Gastroesophageal sphincter (tissue), 3 donors: ENCODE measurements at regions not wholly inside any gene's neighbourhood (a gene's known extent, or its start where the extent isn't known, plus 50 kb on each side); places are given as distances from the start of the nearest gene placed in this dataset.

Experiments used
- CTCF ChIP-seq, 4 experiments: fragments of 200-600 bp in 2 of 4; fragments of 450-650 bp in 2 of 4; sonication (generic) in 1 of 4; IDR thresholded peaks; one replicate each; pipeline ENCODE4 v1.5.1; 2017 to 2019; ENCODE audit warnings: antibody characterized with exemption in 4 of 4, mild to moderate bottlenecking in 2 of 4, moderate library complexity in 2 of 4
- EP300 ChIP-seq: sonication (generic); formaldehyde crosslinking; IDR thresholded peaks from one replicate; pipeline ENCODE4 v1.6.1; 2017; ENCODE audit warnings: antibody characterized with exemption, mild to moderate bottlenecking
- POLR2A ChIP-seq, 2 donors: fragments of 450-650 bp; IDR thresholded peaks; one replicate each; pipeline ENCODE4 v1.6.1; 2017; ENCODE audit warnings: antibody characterized with exemption in 2 of 2, mild to moderate bottlenecking in 2 of 2, moderate library complexity in 1 of 2
- POLR2AphosphoS5 ChIP-seq: sonication (generic); formaldehyde crosslinking; IDR thresholded peaks from one replicate; pipeline ENCODE4 v1.6.1; 2017; ENCODE audit warnings: antibody characterized with exemption

DNA sequence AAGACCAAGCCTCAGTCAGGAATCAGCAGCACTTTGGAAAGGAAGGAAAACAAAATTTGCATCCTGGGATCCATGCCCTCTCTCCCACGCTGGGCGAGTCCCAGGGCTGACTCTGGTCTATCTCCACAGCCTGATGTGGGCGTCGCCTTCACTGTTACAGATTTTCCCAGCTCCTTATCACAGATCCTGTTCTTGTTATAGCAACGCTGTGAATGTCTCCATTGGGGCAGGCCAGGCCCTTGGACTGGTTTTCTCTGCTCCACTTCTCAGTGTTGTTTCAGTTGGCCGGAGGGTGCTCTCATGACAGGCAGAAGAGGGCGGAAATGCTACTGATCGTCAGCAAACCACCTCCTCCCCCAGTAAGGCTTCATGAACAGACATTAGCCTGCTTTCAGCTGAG, 127.9 kb upstream of the CDH11 start:
- TF ChIP-seq CTCF (IDR thresholded peaks at IDR 0.05) (no peak), POLR2AphosphoS5 (no peak), POLR2A (IDR thresholded peaks at IDR 0.05) (no peak), EP300 (no peak)
